SU-DHL-6 (cell line): ENCODE measurements at regions not wholly inside any gene's neighbourhood (a gene's known extent, or its start where the extent isn't known, plus 50 kb on each side); places are given as distances from the start of the nearest gene placed in this dataset.
"Not testable (repeated sequence)": the region's sequence is repeated elsewhere in the genome, so short reads cannot be mapped to it uniquely, and the experiment has no call there.

Source experiments
- EZH2phosphoT487 ChIP-seq: fragments of 200-600 bp; sonication (generic), shearing (Covaris generic); conservative IDR thresholded peaks from 2 replicates; pipeline ENCODE4 v1.6.1; 2018; ENCODE audit warnings: mild to moderate bottlenecking, antibody characterized with exemption, low read length, moderate library complexity, mixed read lengths
- TF ChIP-seq, protein P1 (sequence below): fragments of 200-600 bp; sonication (generic); IDR thresholded peaks from one replicate; pipeline ENCODE4 v1.5.1; 2017; ENCODE audit warnings: antibody characterized with exemption, mild to moderate bottlenecking, low read length, moderate library complexity; ENCODE audit not compliant: insufficient read depth, poor library complexity, severe bottlenecking

DNA sequence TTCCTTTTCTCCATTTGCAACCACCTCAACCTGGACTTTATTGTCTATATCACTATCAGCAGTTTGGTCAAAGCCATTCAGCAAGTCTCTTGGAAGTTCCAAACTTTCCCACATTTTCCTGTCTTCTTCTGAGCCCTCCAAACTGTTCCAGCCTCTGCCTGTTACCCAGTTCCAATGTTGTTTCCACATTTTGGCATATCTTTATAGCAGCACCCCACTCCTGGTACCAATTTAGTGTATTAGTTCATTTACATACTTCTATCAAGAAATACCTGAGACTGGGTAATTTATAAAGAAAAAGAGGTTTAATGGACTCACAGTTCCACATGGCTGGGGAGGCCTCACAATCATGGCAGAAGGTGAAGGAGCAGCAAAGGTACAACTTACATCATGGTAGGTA is 90.4 kb upstream of the NETO1 start:
- TF ChIP-seq, protein P1, sequence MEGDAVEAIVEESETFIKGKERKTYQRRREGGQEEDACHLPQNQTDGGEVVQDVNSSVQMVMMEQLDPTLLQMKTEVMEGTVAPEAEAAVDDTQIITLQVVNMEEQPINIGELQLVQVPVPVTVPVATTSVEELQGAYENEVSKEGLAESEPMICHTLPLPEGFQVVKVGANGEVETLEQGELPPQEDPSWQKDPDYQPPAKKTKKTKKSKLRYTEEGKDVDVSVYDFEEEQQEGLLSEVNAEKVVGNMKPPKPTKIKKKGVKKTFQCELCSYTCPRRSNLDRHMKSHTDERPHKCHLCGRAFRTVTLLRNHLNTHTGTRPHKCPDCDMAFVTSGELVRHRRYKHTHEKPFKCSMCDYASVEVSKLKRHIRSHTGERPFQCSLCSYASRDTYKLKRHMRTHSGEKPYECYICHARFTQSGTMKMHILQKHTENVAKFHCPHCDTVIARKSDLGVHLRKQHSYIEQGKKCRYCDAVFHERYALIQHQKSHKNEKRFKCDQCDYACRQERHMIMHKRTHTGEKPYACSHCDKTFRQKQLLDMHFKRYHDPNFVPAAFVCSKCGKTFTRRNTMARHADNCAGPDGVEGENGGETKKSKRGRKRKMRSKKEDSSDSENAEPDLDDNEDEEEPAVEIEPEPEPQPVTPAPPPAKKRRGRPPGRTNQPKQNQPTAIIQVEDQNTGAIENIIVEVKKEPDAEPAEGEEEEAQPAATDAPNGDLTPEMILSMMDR: not testable (repeated sequence)
- TF ChIP-seq EZH2phosphoT487: not testable (repeated sequence)
